HFFc6 (cell line): ENCODE measurements at regions not wholly inside any gene's neighbourhood (a gene's known extent, or its start where the extent isn't known, plus 50 kb on each side); places are given as distances from the start of the nearest gene placed in this dataset.
"Not testable (repeated sequence)": the region's sequence is repeated elsewhere in the genome, so short reads cannot be mapped to it uniquely, and the experiment has no call there.

ENCODE experiments used
- DNase-seq: peaks from one replicate; pipeline ENCODE4 v3.0.0-alpha.2; 2018
- H3K27ac Mint-ChIP-seq: 2 replicates; pipeline ENCODE4 v1.8.0; 2020; ENCODE audit warnings: mild to moderate bottlenecking, mixed read lengths
- H3K27me3 Mint-ChIP-seq: 2 replicates; pipeline ENCODE4 v1.8.0; 2021; ENCODE audit warnings: mild to moderate bottlenecking, moderate library complexity, mixed read lengths; ENCODE audit not compliant: insufficient read depth
- H3K36me3 Mint-ChIP-seq: 2 replicates; pipeline ENCODE4 v1.8.0; 2021; ENCODE audit warnings: low read depth, mixed read lengths
- H3K4me1 Mint-ChIP-seq: 2 replicates; pipeline ENCODE4 v1.8.0; 2020; ENCODE audit warnings: low read depth, mixed read lengths
- H3K4me3 Mint-ChIP-seq: 2 replicates; pipeline ENCODE4 v1.8.0; 2020; ENCODE audit warnings: mild to moderate bottlenecking, moderate library complexity, mixed read lengths
- H3K9me3 Mint-ChIP-seq: 2 replicates; pipeline ENCODE4 v1.8.0; 2020; ENCODE audit warnings: mild to moderate bottlenecking, mixed read lengths
- TF ChIP-seq, protein P1 (sequence below): fragments of 200-600 bp; sonication (generic); IDR thresholded peaks from 2 replicates; pipeline ENCODE4 v1.5.0; 2021; ENCODE audit warnings: antibody characterized with exemption, mild to moderate bottlenecking

DNA sequence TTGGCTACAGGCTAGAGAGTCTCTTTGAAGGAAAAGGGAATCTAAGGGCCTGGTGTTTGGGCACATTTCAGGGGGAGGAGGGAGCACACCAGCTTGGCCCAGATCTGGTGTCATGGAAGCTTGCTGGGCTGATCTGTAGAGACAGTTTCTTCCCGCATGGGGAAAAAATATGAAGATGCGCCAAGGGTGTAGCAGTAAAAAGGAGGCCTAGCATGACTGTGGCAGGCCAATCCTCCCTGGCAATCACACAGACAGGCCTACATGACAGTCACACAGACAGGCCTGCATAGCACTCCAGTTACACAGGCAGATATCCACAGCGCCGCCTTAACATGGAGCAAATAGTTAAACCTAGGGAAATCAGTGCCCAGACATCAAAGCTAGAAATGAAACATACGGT is 123.6 kb upstream of the KIF5B start:
- H3K27ac Mint-ChIP-seq = no peak overlapping the region
- H3K36me3 Mint-ChIP-seq = no peaks in the 10 kb centered on the region
- TF ChIP-seq, protein P1, sequence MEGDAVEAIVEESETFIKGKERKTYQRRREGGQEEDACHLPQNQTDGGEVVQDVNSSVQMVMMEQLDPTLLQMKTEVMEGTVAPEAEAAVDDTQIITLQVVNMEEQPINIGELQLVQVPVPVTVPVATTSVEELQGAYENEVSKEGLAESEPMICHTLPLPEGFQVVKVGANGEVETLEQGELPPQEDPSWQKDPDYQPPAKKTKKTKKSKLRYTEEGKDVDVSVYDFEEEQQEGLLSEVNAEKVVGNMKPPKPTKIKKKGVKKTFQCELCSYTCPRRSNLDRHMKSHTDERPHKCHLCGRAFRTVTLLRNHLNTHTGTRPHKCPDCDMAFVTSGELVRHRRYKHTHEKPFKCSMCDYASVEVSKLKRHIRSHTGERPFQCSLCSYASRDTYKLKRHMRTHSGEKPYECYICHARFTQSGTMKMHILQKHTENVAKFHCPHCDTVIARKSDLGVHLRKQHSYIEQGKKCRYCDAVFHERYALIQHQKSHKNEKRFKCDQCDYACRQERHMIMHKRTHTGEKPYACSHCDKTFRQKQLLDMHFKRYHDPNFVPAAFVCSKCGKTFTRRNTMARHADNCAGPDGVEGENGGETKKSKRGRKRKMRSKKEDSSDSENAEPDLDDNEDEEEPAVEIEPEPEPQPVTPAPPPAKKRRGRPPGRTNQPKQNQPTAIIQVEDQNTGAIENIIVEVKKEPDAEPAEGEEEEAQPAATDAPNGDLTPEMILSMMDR = no peak
- H3K27me3 Mint-ChIP-seq = peaks cover 1% of the 10 kb centered on the region
- 0 out of 2 replicates have a peak, but pooled peaks cover 5% of the 10 kb centered on the region for H3K4me1 Mint-ChIP-seq
- no peak overlapping the region for H3K4me3 Mint-ChIP-seq
- no peak for DNase-seq
- no peaks in the 10 kb centered on the region for H3K9me3 Mint-ChIP-seq

- not testable (repeated sequence) for H3K4me3 Mint-ChIP-seq, H3K36me3 Mint-ChIP-seq, H3K27me3 Mint-ChIP-seq, H3K27ac Mint-ChIP-seq, DNase-seq, H3K9me3 Mint-ChIP-seq, H3K4me1 Mint-ChIP-seq
These were observed 121.4 kb upstream of the KIF5B start for GRCh38 chr10:32177594-32177993.

- no peak overlapping the region for H3K4me3 Mint-ChIP-seq
- no peaks in the 10 kb centered on the region for H3K36me3 Mint-ChIP-seq
- DNase-seq = no peak
- TF ChIP-seq, protein P1 = no peak
- H3K4me1 Mint-ChIP-seq = 0 out of 2 replicates have a peak, but pooled peaks cover 3% of the 10 kb centered on the region
- H3K9me3 Mint-ChIP-seq = no peaks in the 10 kb centered on the region
- H3K27ac Mint-ChIP-seq = no peak overlapping the region
- peaks cover 3% of the 10 kb centered on the region for H3K27me3 Mint-ChIP-seq
These were observed 119.4 kb upstream of the KIF5B start for GRCh38 chr10:32175629-32176028.

GRCh38 chr10:32174349-32174893 is 118.2 kb upstream of the KIF5B start:
- peaks cover 3% of the 10 kb centered on the region for H3K27me3 Mint-ChIP-seq
- H3K4me3 Mint-ChIP-seq = no peak overlapping the region
- no peaks in the 10 kb centered on the region for H3K36me3 Mint-ChIP-seq
- no peaks in the 10 kb centered on the region for H3K9me3 Mint-ChIP-seq
- H3K27ac Mint-ChIP-seq = no peak overlapping the region
- DNase-seq = no peak
- TF ChIP-seq, protein P1 = no peak
- no peaks in the 10 kb centered on the region for H3K4me1 Mint-ChIP-seq

GRCh38 chr10:32171204-32171603 is 115.0 kb upstream of the KIF5B start:
- no peak overlapping the region for H3K4me3 Mint-ChIP-seq
- no peaks in the 10 kb centered on the region for H3K36me3 Mint-ChIP-seq
- TF ChIP-seq, protein P1 = no peak
- H3K4me1 Mint-ChIP-seq = no peaks in the 10 kb centered on the region
- H3K27ac Mint-ChIP-seq = no peak overlapping the region
- peaks cover 4% of the 10 kb centered on the region for H3K27me3 Mint-ChIP-seq
- no peaks in the 10 kb centered on the region for H3K9me3 Mint-ChIP-seq
- DNase-seq = no peak

- H3K4me1 Mint-ChIP-seq = no peaks in the 10 kb centered on the region
- H3K27me3 Mint-ChIP-seq = peaks cover 17% of the 10 kb centered on the region
- H3K4me3 Mint-ChIP-seq = no peak overlapping the region
- H3K27ac Mint-ChIP-seq = no peak overlapping the region
- H3K36me3 Mint-ChIP-seq = no peaks in the 10 kb centered on the region
- H3K9me3 Mint-ChIP-seq = no peaks in the 10 kb centered on the region
- TF ChIP-seq, protein P1 = no peak
- DNase-seq = no peak
These were observed 113.3 kb upstream of the KIF5B start for GRCh38 chr10:32169556-32169955.
